Fibroblast of gingiva (primary cell): ENCODE measurements at regions not wholly inside any gene's neighbourhood (a gene's known extent, or its start where the extent isn't known, plus 50 kb on each side); places are given as distances from the start of the nearest gene placed in this dataset.
"Not testable (repeated sequence)": the region's sequence is repeated elsewhere in the genome, so short reads cannot be mapped to it uniquely, and the experiment has no call there.

Source experiments
- DNase-seq: peaks from one replicate; pipeline ENCODE4 v3.0.0-alpha.2; 2011; ENCODE audit warnings: low read depth

- no peak for DNase-seq
Observed at GRCh38 chr1:189656628-189657530, 820.8 kb downstream of the BRINP3 start.

- no peak for DNase-seq
Observed at GRCh38 chr1:189657715-189658114, 819.9 kb downstream of the BRINP3 start.

GRCh38 chr1:189658381-189658780 lies 819.3 kb downstream of the BRINP3 start:
- no peak for DNase-seq

GRCh38 chr1:189659731-189660130 lies 817.9 kb downstream of the BRINP3 start:
- DNase-seq = no peak

- DNase-seq = no peak
Observed at GRCh38 chr1:189662190-189662589, 815.5 kb downstream of the BRINP3 start.

- DNase-seq = no peak
Observed at GRCh38 chr1:189669846-189670245, 807.8 kb downstream of the BRINP3 start.

- no peak for DNase-seq
Observed at GRCh38 chr1:189673217-189673616, 804.4 kb downstream of the BRINP3 start.

- DNase-seq = no peak
Observed at GRCh38 chr1:189675712-189676244, 801.9 kb downstream of the BRINP3 start.

- DNase-seq = no peak
Observed at GRCh38 chr1:189678779-189679178, 798.9 kb downstream of the BRINP3 start.

- no peak for DNase-seq
Observed at GRCh38 chr1:189681252-189681919, 796.3 kb downstream of the BRINP3 start.

- DNase-seq = no peak
Observed at GRCh38 chr1:189682591-189682990, 795.1 kb downstream of the BRINP3 start.

GRCh38 chr1:189686288-189686687 lies 791.4 kb downstream of the BRINP3 start:
- no peak for DNase-seq

- DNase-seq = no peak
Observed at GRCh38 chr1:189693140-189693539, 784.5 kb downstream of the BRINP3 start.

GRCh38 chr1:189696297-189696696 lies 781.4 kb downstream of the BRINP3 start:
- no peak for DNase-seq

- DNase-seq = no peak
Observed at GRCh38 chr1:189697113-189697512, 780.6 kb downstream of the BRINP3 start.

GRCh38 chr1:189701606-189702005 lies 776.1 kb downstream of the BRINP3 start:
- DNase-seq = no peak

- no peak for DNase-seq
Observed at GRCh38 chr1:189706594-189706993, 771.1 kb downstream of the BRINP3 start.

GRCh38 chr1:189708674-189709073 lies 769.0 kb downstream of the BRINP3 start:
- DNase-seq = no peak

GRCh38 chr1:189718147-189718795 lies 759.4 kb downstream of the BRINP3 start:
- not testable (repeated sequence) for DNase-seq

GRCh38 chr1:189726806-189727205 lies 750.9 kb downstream of the BRINP3 start:
- no peak for DNase-seq

GRCh38 chr1:189751311-189751710 lies 726.4 kb downstream of the BRINP3 start:
- no peak for DNase-seq

GRCh38 chr1:189752461-189752995 lies 725.1 kb downstream of the BRINP3 start:
- DNase-seq = no peak
